Loucy (cell line): ENCODE measurements at regions not wholly inside any gene's neighbourhood (a gene's known extent, or its start where the extent isn't known, plus 50 kb on each side); places are given as distances from the start of the nearest gene placed in this dataset.

Experiments used
- CTCF ChIP-seq: fragments of 200-600 bp; sonication (generic); conservative IDR thresholded peaks from 2 replicates; pipeline ENCODE4 v1.5.1; 2014; ENCODE audit warnings: mild to moderate bottlenecking, antibody characterized with exemption, low read length
- EZH2phosphoT487 ChIP-seq: fragments of 200-600 bp; IDR thresholded peaks from 2 replicates; pipeline ENCODE4 v1.6.1; 2018; ENCODE audit warnings: antibody characterized with exemption, mild to moderate bottlenecking, moderate library complexity, borderline replicate concordance

DNA sequence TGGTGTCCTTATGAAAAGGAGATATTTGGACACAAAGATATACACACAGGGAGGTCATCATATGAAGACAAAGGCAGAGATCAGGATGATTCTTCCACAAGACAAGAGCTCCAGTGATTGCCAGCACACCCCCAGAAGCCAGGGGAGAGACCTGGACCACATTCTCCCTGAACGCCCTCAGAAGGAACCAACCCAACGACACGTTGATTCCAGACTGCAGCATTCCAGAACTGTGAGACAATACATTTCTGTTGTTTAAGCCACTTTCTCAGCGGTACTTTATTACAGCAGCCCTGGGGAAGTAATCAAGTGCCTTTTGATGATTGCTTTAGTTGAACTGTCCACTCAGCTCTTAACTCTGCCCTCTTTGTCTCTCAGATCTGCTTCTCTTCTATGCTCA lies 285.5 kb upstream of the SMARCA2 start:
- TF ChIP-seq CTCF: no peak
- TF ChIP-seq EZH2phosphoT487: no peak
